ENCODE measurements at regions not wholly inside any gene's neighbourhood (a gene's known extent, or its start where the extent isn't known, plus 50 kb on each side); places are given as distances from the start of the nearest gene placed in this dataset.

DNA sequence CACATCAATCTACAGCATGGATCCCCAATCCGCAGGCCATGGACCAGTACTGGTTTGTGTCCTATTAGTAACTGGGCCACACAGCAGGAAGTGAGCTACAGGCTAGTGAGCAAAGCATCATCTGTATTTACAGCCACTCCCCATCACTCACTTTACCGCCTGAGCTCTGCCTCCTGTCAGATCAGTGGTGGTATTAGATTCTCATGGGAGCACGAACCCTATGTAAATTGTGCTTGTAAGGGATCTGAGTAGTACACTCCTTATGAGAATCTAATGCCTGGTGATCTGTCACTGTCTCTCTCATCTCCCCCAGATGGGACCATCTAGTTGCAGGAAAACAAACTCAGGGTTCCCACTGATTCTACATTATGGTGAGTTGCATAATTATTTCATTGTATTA is 212.7 kb upstream of the FAM174A start:
- DNase-seq (ENCODE audit: low spot score) = peak; percentile 23
- peak; percentile 23; the same call in 1 of the 3 replicates for ATAC-seq (ENCODE audit: low read depth)

DNA sequence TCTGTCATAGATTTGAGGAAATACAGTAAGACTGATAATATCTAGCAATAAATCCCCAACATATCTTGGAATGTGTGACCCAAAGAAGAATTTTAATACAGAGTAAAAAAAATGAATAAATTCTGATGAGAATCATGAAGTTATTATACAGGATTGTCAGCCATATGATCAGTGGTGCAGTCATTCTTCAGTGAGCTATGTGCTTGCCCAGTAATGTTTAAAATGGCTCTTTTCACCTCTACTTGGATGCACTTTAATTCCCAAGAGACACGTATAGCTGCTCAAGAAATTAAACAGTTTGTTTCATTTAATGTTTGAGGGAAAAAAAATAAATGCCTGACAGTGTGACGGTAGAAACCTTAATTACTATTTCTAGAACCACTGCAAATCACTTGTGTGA is 215.3 kb upstream of the FAM174A start:
- no peaks in the 10 kb centered on the region for H3K4me1 ChIP-seq (ENCODE audit: insufficient read depth, poor library complexity, severe bottlenecking)
- no peaks in the 10 kb centered on the region for H3K36me3 ChIP-seq (ENCODE audit: low read depth)
- H3K4me3 ChIP-seq (ENCODE audit: severe bottlenecking) = no peak overlapping the region
- ATAC-seq (ENCODE audit: low read depth) = no peak
- no peaks in the 10 kb centered on the region for H3K9me3 ChIP-seq (ENCODE audit: severe bottlenecking)
- peaks cover 8% of the 10 kb centered on the region for H3K27me3 ChIP-seq (ENCODE audit: insufficient read depth, poor library complexity, severe bottlenecking)
- DNase-seq (ENCODE audit: low spot score) = no peak
- TF ChIP-seq, protein P1, sequence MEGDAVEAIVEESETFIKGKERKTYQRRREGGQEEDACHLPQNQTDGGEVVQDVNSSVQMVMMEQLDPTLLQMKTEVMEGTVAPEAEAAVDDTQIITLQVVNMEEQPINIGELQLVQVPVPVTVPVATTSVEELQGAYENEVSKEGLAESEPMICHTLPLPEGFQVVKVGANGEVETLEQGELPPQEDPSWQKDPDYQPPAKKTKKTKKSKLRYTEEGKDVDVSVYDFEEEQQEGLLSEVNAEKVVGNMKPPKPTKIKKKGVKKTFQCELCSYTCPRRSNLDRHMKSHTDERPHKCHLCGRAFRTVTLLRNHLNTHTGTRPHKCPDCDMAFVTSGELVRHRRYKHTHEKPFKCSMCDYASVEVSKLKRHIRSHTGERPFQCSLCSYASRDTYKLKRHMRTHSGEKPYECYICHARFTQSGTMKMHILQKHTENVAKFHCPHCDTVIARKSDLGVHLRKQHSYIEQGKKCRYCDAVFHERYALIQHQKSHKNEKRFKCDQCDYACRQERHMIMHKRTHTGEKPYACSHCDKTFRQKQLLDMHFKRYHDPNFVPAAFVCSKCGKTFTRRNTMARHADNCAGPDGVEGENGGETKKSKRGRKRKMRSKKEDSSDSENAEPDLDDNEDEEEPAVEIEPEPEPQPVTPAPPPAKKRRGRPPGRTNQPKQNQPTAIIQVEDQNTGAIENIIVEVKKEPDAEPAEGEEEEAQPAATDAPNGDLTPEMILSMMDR (IDR thresholded peaks at IDR 0.05; ENCODE audit: poor library complexity, severe bottlenecking) = no peak
- no peak overlapping the region for H3K27ac ChIP-seq (ENCODE audit: poor library complexity, severe bottlenecking)

More for the DNA sequence above, 212.7 kb upstream of the FAM174A start:
- no peaks in the 10 kb centered on the region for H3K9me3 ChIP-seq (ENCODE audit: severe bottlenecking)
- H3K27ac ChIP-seq (ENCODE audit: poor library complexity, severe bottlenecking) = no peak overlapping the region
- H3K4me3 ChIP-seq (ENCODE audit: severe bottlenecking) = no peak overlapping the region
- H3K27me3 ChIP-seq (ENCODE audit: insufficient read depth, poor library complexity, severe bottlenecking) = peaks cover 8% of the 10 kb centered on the region
- no peaks in the 10 kb centered on the region for H3K4me1 ChIP-seq (ENCODE audit: insufficient read depth, poor library complexity, severe bottlenecking)
- no peaks in the 10 kb centered on the region for H3K36me3 ChIP-seq (ENCODE audit: low read depth)
- TF ChIP-seq, protein P1 (IDR thresholded peaks at IDR 0.05; ENCODE audit: poor library complexity, severe bottlenecking) = no peak

DNA sequence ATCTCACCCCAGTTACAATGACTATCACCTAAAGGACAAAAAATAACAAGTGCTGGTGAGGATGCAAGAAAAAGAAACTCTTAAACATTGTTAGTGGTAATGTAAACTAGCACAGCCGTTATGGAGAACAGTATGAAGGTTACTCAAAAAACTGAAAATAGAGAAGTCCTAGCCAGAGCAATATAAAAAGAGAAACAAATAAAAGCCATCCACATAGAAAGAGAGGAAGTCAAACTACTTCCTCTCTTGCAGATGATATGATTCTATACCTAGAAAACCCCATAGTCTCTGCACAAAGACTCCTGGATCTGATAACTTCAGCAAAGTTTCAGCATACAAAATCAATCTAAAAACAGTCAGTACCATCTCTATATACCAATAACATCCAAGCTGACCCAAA is 221.5 kb upstream of the FAM174A start:
- no peak for DNase-seq (ENCODE audit: low spot score)
- ATAC-seq (ENCODE audit: low read depth) = no peak
- TF ChIP-seq, protein P1 (IDR thresholded peaks at IDR 0.05; ENCODE audit: poor library complexity, severe bottlenecking) = no peak

DNA sequence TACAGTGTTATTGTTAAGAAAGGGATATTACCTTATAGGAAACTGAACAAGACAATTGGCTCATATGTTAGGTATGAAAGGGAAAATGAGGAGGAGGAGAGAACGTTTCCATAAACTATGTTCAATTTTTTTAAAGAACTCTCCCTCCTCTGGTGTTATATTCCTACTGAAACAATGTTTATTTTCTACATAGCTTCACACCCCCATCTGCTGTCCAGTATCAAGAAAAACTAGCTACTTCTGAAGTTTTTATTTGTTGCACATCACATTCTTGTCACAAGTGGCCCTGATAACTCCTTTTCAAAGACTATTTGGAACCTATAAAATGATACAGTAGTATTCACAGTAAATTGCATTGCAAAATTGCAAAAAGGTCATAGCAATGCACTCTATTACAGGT is 223.4 kb upstream of the FAM174A start:
- Histone ChIP-seq H3K36me3 (ENCODE audit: low read depth) (no peaks in the 10 kb centered on the region), H3K4me3 (ENCODE audit: severe bottlenecking) (no peak overlapping the region), H3K4me1 (ENCODE audit: insufficient read depth, poor library complexity, severe bottlenecking) (no peaks in the 10 kb centered on the region), H3K27me3 (ENCODE audit: insufficient read depth, poor library complexity, severe bottlenecking) (no peaks in the 10 kb centered on the region), H3K27ac (ENCODE audit: poor library complexity, severe bottlenecking) (no peak overlapping the region), H3K9me3 (ENCODE audit: severe bottlenecking) (no peaks in the 10 kb centered on the region)
- TF ChIP-seq, protein P1 (IDR thresholded peaks at IDR 0.05; ENCODE audit: poor library complexity, severe bottlenecking) = peak; percentile 20
- DNase-seq (ENCODE audit: low spot score) = no peak
- 0 out of 3 replicates have a peak, but pooled peaks have one; percentile 27 for ATAC-seq (ENCODE audit: low read depth)

More for the DNA sequence above, 221.5 kb upstream of the FAM174A start:
- no peaks in the 10 kb centered on the region for H3K27me3 ChIP-seq (ENCODE audit: insufficient read depth, poor library complexity, severe bottlenecking)
- no peak overlapping the region for H3K4me3 ChIP-seq (ENCODE audit: severe bottlenecking)
- no peak overlapping the region for H3K27ac ChIP-seq (ENCODE audit: poor library complexity, severe bottlenecking)
- no peaks in the 10 kb centered on the region for H3K9me3 ChIP-seq (ENCODE audit: severe bottlenecking)
- H3K4me1 ChIP-seq (ENCODE audit: insufficient read depth, poor library complexity, severe bottlenecking) = no peaks in the 10 kb centered on the region
- H3K36me3 ChIP-seq (ENCODE audit: low read depth) = no peaks in the 10 kb centered on the region

DNA sequence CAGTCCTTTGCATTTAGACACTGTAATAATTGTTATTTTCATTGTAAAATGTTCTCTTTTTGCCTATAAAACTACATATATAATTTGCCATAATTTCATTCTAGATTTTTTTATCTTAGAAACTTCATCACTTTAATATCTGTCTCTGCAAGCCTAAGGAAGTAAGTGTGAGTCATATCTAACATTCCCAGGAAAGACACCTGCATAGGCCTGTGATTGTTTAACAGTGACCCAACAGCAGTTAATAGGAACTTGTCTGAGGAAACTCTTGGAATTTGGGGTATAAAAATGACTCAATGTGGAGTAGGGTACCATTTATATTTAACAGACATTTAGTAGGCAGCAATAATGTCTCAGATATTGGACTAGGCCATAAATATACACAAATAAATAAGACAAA is 229.2 kb upstream of the FAM174A start:
- ATAC-seq (ENCODE audit: low read depth) (peak; percentile 72; the same call in 2 of the 3 replicates), DNase-seq (ENCODE audit: low spot score) (no peak)
- no peak overlapping the region for H3K27ac ChIP-seq (ENCODE audit: poor library complexity, severe bottlenecking)
- no peaks in the 10 kb centered on the region for H3K4me1 ChIP-seq (ENCODE audit: insufficient read depth, poor library complexity, severe bottlenecking)
- TF ChIP-seq, protein P1 (IDR thresholded peaks at IDR 0.05; ENCODE audit: poor library complexity, severe bottlenecking) = no peak
- H3K36me3 ChIP-seq (ENCODE audit: low read depth) = no peaks in the 10 kb centered on the region
- H3K9me3 ChIP-seq (ENCODE audit: severe bottlenecking) = no peaks in the 10 kb centered on the region
- no peaks in the 10 kb centered on the region for H3K27me3 ChIP-seq (ENCODE audit: insufficient read depth, poor library complexity, severe bottlenecking)
- no peak overlapping the region for H3K4me3 ChIP-seq (ENCODE audit: severe bottlenecking)
